OCI-LY7 (cell line): ENCODE measurements at regions not wholly inside any gene's neighbourhood (a gene's known extent, or its start where the extent isn't known, plus 50 kb on each side); places are given as distances from the start of the nearest gene placed in this dataset.

Experiments
- BruUV-seq: library from RNA; stranded (reverse); fragments of 400-500 nt; replicated peaks from 2 replicates; lab custom pipeline; 2021; lab: Mats Ljungman, UMichigan
- CTCF ChIA-PET: fragments of 300-600 bp; sonication (Branson Sonifier 250); formaldehyde crosslinking; loops from one replicate; lab custom pipeline; 2022; ENCODE audit warnings: antibody characterized with exemption; ENCODE audit not compliant: unreplicated experiment; lab: Charles Lee
- POLR2A ChIA-PET: fragments of 300-600 bp; sonication (Branson Sonifier 250); formaldehyde crosslinking; loops from one replicate; lab custom pipeline; 2022; ENCODE audit warnings: antibody characterized with exemption; lab: Charles Lee
- DNase-seq: peaks from one replicate; pipeline ENCODE4 v3.0.0-alpha.2; 2015; ENCODE audit warnings: low spot score
- H2AFZ ChIP-seq: fragments of 200-600 bp; sonication (generic), shearing (Covaris generic); 2 replicates; pipeline ENCODE4 v1.6.1; 2014; ENCODE audit warnings: mild to moderate bottlenecking, antibody characterized with exemption, low read length, moderate library complexity
- H3K27ac ChIP-seq: fragments of 200-600 bp; sonication (generic); 2 replicates; pipeline ENCODE4 v1.5.1; 2014; ENCODE audit warnings: mixed run types, low read depth, mild to moderate bottlenecking, moderate library complexity, low read length, inconsistent platforms; ENCODE audit not compliant: poor library complexity, severe bottlenecking
- H3K36me3 ChIP-seq: fragments of 200-600 bp; sonication (generic); 2 replicates; pipeline ENCODE4 v1.6.1; 2014; ENCODE audit warnings: mild to moderate bottlenecking, antibody characterized with exemption, low read length, moderate library complexity, mixed read lengths; ENCODE audit not compliant: insufficient read depth
- H3K4me1 ChIP-seq: fragments of 200-600 bp; sonication (generic); 2 replicates; pipeline ENCODE4 v1.5.1; 2014; ENCODE audit warnings: mild to moderate bottlenecking, low read length; ENCODE audit not compliant: insufficient read depth, poor library complexity, severe bottlenecking
- H3K4me2 ChIP-seq: fragments of 200-600 bp; sonication (generic); 2 replicates; pipeline ENCODE4 v1.6.1; 2014; ENCODE audit warnings: mild to moderate bottlenecking, low read length
- H3K4me3 ChIP-seq: fragments of 200-600 bp; sonication (generic); 2 replicates; pipeline ENCODE4 v1.5.1; 2014; ENCODE audit warnings: mild to moderate bottlenecking, low read depth, low read length; ENCODE audit not compliant: poor library complexity, severe bottlenecking
- H3K79me2 ChIP-seq: fragments of 200-600 bp; sonication (generic); 2 replicates; pipeline ENCODE4 v1.6.1; 2016; ENCODE audit warnings: low read depth, mild to moderate bottlenecking, low read length, moderate library complexity, mixed read lengths; ENCODE audit not compliant: insufficient read depth
- H3K9me2 ChIP-seq: fragments of 200-600 bp; sonication (generic); 2 replicates; pipeline ENCODE4 v1.6.1; 2016; ENCODE audit warnings: mild to moderate bottlenecking, low read length, mixed read lengths; ENCODE audit not compliant: insufficient read depth
- H3K9me3 ChIP-seq: fragments of 200-600 bp; sonication (generic); 2 replicates; pipeline ENCODE4 v1.6.1; 2014; ENCODE audit warnings: mild to moderate bottlenecking, mixed run types, low read length, mixed read lengths
- H4K20me1 ChIP-seq: fragments of 200-600 bp; sonication (generic); 2 replicates; pipeline ENCODE4 v1.6.1; 2014; ENCODE audit warnings: mild to moderate bottlenecking, antibody characterized with exemption, low read length, moderate library complexity, mixed read lengths; ENCODE audit not compliant: insufficient read depth
- EZH2phosphoT487 ChIP-seq: fragments of 200-600 bp; sonication (generic); IDR thresholded peaks from 2 replicates; pipeline ENCODE4 v1.6.1; 2018; ENCODE audit warnings: low read depth, borderline replicate concordance, mild to moderate bottlenecking, mixed run types, antibody characterized with exemption, low read length, moderate library complexity, mixed read lengths
- intact Hi-C: fragments of 100-400 bp; cut with micrococcal nuclease; formaldehyde crosslinking; loops from one replicate; pipeline ENCODE4 v1.10.0; 2022; ENCODE audit not compliant: unreplicated experiment
- TF ChIP-seq, protein P1 (sequence below): fragments of 200-600 bp; sonication (generic); conservative IDR thresholded peaks from 2 replicates; pipeline ENCODE4 v1.5.1; 2014; ENCODE audit warnings: mild to moderate bottlenecking, antibody characterized with exemption, low read length, moderate library complexity, mixed read lengths

- Histone ChIP-seq H3K4me1 (no peaks in the 10 kb centered on the region), H3K79me2 (no peaks in the 10 kb centered on the region), H3K9me3 (no peaks in the 10 kb centered on the region), H3K4me3 (no peak overlapping the region), H3K27ac (no peak overlapping the region), H4K20me1 (no peaks in the 10 kb centered on the region), H3K9me2 (no peaks in the 10 kb centered on the region), H3K36me3 (no peaks in the 10 kb centered on the region), H2AFZ (no peak overlapping the region), H3K4me2 (no peak overlapping the region)
- ChIA-PET CTCF (no interaction called here), POLR2A (interaction anchor here (0.6 kb wide), 1 partner anchor 362 kb away, joined by 3 read pairs; no protein-coding TSS in a partner anchor)
- intact Hi-C loops: no loop called here
- no TSS peak for BruUV-seq
- TF ChIP-seq EZH2phosphoT487: no peak
- TF ChIP-seq, protein P1, sequence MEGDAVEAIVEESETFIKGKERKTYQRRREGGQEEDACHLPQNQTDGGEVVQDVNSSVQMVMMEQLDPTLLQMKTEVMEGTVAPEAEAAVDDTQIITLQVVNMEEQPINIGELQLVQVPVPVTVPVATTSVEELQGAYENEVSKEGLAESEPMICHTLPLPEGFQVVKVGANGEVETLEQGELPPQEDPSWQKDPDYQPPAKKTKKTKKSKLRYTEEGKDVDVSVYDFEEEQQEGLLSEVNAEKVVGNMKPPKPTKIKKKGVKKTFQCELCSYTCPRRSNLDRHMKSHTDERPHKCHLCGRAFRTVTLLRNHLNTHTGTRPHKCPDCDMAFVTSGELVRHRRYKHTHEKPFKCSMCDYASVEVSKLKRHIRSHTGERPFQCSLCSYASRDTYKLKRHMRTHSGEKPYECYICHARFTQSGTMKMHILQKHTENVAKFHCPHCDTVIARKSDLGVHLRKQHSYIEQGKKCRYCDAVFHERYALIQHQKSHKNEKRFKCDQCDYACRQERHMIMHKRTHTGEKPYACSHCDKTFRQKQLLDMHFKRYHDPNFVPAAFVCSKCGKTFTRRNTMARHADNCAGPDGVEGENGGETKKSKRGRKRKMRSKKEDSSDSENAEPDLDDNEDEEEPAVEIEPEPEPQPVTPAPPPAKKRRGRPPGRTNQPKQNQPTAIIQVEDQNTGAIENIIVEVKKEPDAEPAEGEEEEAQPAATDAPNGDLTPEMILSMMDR: no peak
- DNase-seq: no peak
These were observed 1471.7 kb downstream of the CDH8 start for GRCh38 chr16:60564588-60564987.

- no peak overlapping the region for H2AFZ ChIP-seq
- no peaks in the 10 kb centered on the region for H3K79me2 ChIP-seq
- no peak overlapping the region for H3K4me3 ChIP-seq
- no TSS peak for BruUV-seq
- H3K9me2 ChIP-seq: no peaks in the 10 kb centered on the region
- no peaks in the 10 kb centered on the region for H3K36me3 ChIP-seq
- CTCF ChIA-PET: no interaction called here
- H4K20me1 ChIP-seq: no peaks in the 10 kb centered on the region
- TF ChIP-seq EZH2phosphoT487: no peak
- TF ChIP-seq, protein P1: no peak
- no peak overlapping the region for H3K4me2 ChIP-seq
- no peak overlapping the region for H3K27ac ChIP-seq
- POLR2A ChIA-PET: no interaction called here
- intact Hi-C loops: no loop called here
- H3K4me1 ChIP-seq: no peaks in the 10 kb centered on the region
- DNase-seq: no peak
- H3K9me3 ChIP-seq: no peaks in the 10 kb centered on the region
These were observed 1473.1 kb downstream of the CDH8 start for GRCh38 chr16:60563166-60563565.

DNA sequence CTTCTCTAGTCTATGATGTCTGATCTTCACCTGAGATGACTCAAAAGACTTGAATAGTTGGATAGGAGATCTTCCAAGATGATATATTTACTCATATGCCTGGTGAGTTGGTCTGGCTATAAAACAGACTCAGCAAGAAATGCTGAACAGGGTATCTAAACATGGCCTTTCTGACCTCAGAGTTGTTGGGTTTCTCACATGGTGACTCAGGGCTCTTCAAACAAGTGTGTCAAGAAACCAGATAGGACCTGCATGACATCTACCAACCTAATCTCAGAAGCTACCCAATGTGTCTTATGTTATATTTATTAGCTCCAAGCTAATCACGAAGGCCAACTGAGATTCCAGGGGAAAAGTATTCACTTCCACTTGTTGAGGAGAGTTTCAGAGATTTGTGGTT, 1477.3 kb downstream of the CDH8 start:
- Histone ChIP-seq H3K4me2 (no peak overlapping the region), H3K9me3 (no peaks in the 10 kb centered on the region), H3K27ac (no peak overlapping the region), H3K4me1 (no peaks in the 10 kb centered on the region), H3K9me2 (no peaks in the 10 kb centered on the region), H3K4me3 (no peak overlapping the region), H2AFZ (no peak overlapping the region), H3K36me3 (no peaks in the 10 kb centered on the region), H3K79me2 (no peaks in the 10 kb centered on the region), H4K20me1 (no peaks in the 10 kb centered on the region)
- CTCF ChIA-PET: no interaction called here
- no TSS peak for BruUV-seq
- intact Hi-C loops: no loop called here
- TF ChIP-seq EZH2phosphoT487: no peak
- TF ChIP-seq, protein P1: no peak
- POLR2A ChIA-PET: interaction anchor here (1.5 kb wide), 1 partner anchor 10 kb away, joined by 4 read pairs; no protein-coding TSS in a partner anchor
- no peak for DNase-seq
